DMS53 treated with DMSO at 0.1 percent for 48 hours (cell line): ENCODE measurements at regions not wholly inside any gene's neighbourhood (a gene's known extent, or its start where the extent isn't known, plus 50 kb on each side); places are given as distances from the start of the nearest gene placed in this dataset.
"Not testable (repeated sequence)": the region's sequence is repeated elsewhere in the genome, so short reads cannot be mapped to it uniquely, and the experiment has no call there.

Experiments used
- DNase-seq: peaks from one replicate; lab custom pipeline; 2025; ENCODE audit not compliant: unreplicated experiment; lab: John Stamatoyannopoulos, UW

GRCh38 chr3:8113626-8114025 lies 388.0 kb upstream of the LMCD1 start:
- no peak for DNase-seq

GRCh38 chr3:8128686-8129085 lies 372.9 kb upstream of the LMCD1 start:
- DNase-seq: no peak

- DNase-seq: no peak
These were observed 365.1 kb upstream of the LMCD1 start for GRCh38 chr3:8136553-8136952.

- DNase-seq: no peak
These were observed 358.4 kb upstream of the LMCD1 start for GRCh38 chr3:8143186-8143585.

- DNase-seq: no peak
These were observed 356.0 kb upstream of the LMCD1 start for GRCh38 chr3:8145661-8146060.

GRCh38 chr3:8147711-8148110 lies 353.9 kb upstream of the LMCD1 start:
- DNase-seq: no peak

GRCh38 chr3:8152821-8153418 lies 348.7 kb upstream of the LMCD1 start:
- no peak for DNase-seq

- no peak for DNase-seq
These were observed 347.8 kb upstream of the LMCD1 start for GRCh38 chr3:8153800-8154199.

- DNase-seq: no peak
These were observed 347.0 kb upstream of the LMCD1 start for GRCh38 chr3:8154617-8155016.

GRCh38 chr3:8156138-8156537 lies 345.5 kb upstream of the LMCD1 start:
- DNase-seq: no peak

- no peak for DNase-seq
These were observed 344.8 kb upstream of the LMCD1 start for GRCh38 chr3:8156831-8157230.

- no peak for DNase-seq
These were observed 344.0 kb upstream of the LMCD1 start for GRCh38 chr3:8157640-8158039.

- DNase-seq: no peak
These were observed 337.5 kb upstream of the LMCD1 start for GRCh38 chr3:8164145-8164544.

- no peak for DNase-seq
These were observed 335.6 kb upstream of the LMCD1 start for GRCh38 chr3:8166014-8166413.

- DNase-seq: no peak
These were observed 330.6 kb upstream of the LMCD1 start for GRCh38 chr3:8170971-8171508.

GRCh38 chr3:8173892-8174291 lies 327.7 kb upstream of the LMCD1 start:
- no peak for DNase-seq

- not testable (repeated sequence) for DNase-seq
These were observed 324.7 kb upstream of the LMCD1 start for GRCh38 chr3:8176759-8177483.

- DNase-seq: not testable (repeated sequence)
These were observed 323.1 kb upstream of the LMCD1 start for GRCh38 chr3:8178516-8178915.

GRCh38 chr3:8182904-8183303 lies 318.7 kb upstream of the LMCD1 start:
- no peak for DNase-seq

GRCh38 chr3:8183627-8184026 lies 318.0 kb upstream of the LMCD1 start:
- no peak for DNase-seq

GRCh38 chr3:8186213-8186612 lies 315.4 kb upstream of the LMCD1 start:
- no peak for DNase-seq

GRCh38 chr3:8187996-8188395 lies 313.6 kb upstream of the LMCD1 start:
- DNase-seq: no peak

- DNase-seq: no peak
These were observed 312.6 kb upstream of the LMCD1 start for GRCh38 chr3:8189051-8189450.
